Suprapubic skin (tissue), 3 donors: ENCODE measurements at regions not wholly inside any gene's neighbourhood (a gene's known extent, or its start where the extent isn't known, plus 50 kb on each side); places are given as distances from the start of the nearest gene placed in this dataset.

Source experiments
- CTCF ChIP-seq, 2 donors: fragments of 200-600 bp in 1 of 2; fragments of 450-650 bp in 1 of 2; sonication (generic) in 1 of 2; IDR thresholded peaks; one replicate each; pipeline ENCODE4 v1.5.1; 2016 to 2019; ENCODE audit warnings: antibody characterized with exemption in 2 of 2, mild to moderate bottlenecking in 1 of 2, moderate library complexity in 1 of 2
- POLR2A ChIP-seq, 2 donors: fragments of 450-650 bp; IDR thresholded peaks; one replicate each; pipeline ENCODE4 v1.6.1; 2017; ENCODE audit warnings: antibody characterized with exemption in 2 of 2, mild to moderate bottlenecking in 2 of 2, moderate library complexity in 2 of 2

GRCh38 chr9:25308549-25308948 lies 369.7 kb downstream of the TUSC1 start:
- TF ChIP-seq CTCF (IDR thresholded peaks at IDR 0.05) (no peak), POLR2A (IDR thresholded peaks at IDR 0.05) (no peak)
